Left lung (tissue), 4 donors: ENCODE measurements at regions not wholly inside any gene's neighbourhood (a gene's known extent, or its start where the extent isn't known, plus 50 kb on each side); places are given as distances from the start of the nearest gene placed in this dataset.
A peak's percentile ranks its signal among the peaks of the same experiment; 100 is the strongest.
"Not testable (repeated sequence)": the region's sequence is repeated elsewhere in the genome, so short reads cannot be mapped to it uniquely, and the experiment has no call there.

Experiments used
- ATAC-seq: fragments of 200-7000 bp; cut with Tn5 transposase; one replicate; pipeline ENCODE4 v1.9.1; 2020; ENCODE audit warnings: moderate library complexity
- DNase-seq, 4 donors: peaks; one replicate each; pipeline ENCODE4 v3.0.0-alpha.2; 2013 to 2020
- H3K27ac ChIP-seq, 2 donors: fragments of 200-600 bp; sonication (generic) in 1 of 2; one replicate each; pipeline versions ENCODE4 v1.5.0 to v1.8.0; 2020 to 2021
- H3K27me3 ChIP-seq, 2 donors: fragments of 200-600 bp; sonication (generic) in 1 of 2; one replicate each; pipeline versions ENCODE4 v1.5.0 to v1.8.0; 2020 to 2021
- H3K36me3 ChIP-seq, 2 donors: fragments of 200-600 bp; sonication (generic) in 1 of 2; one replicate each; pipeline versions ENCODE4 v1.5.0 to v1.8.0; 2020 to 2021
- H3K4me1 ChIP-seq, 2 donors: fragments of 200-600 bp; one replicate each; pipeline ENCODE4 v1.8.0; 2021
- H3K4me3 ChIP-seq, 2 donors: fragments of 200-600 bp; sonication (generic) in 1 of 2; one replicate each; pipeline versions ENCODE4 v1.5.0 to v1.8.0; 2020 to 2021; ENCODE audit warnings: mild to moderate bottlenecking in 1 of 2
- H3K9me3 ChIP-seq, 2 donors: fragments of 200-600 bp; sonication (generic) in 1 of 2; one replicate each; pipeline versions ENCODE4 v1.5.0 to v1.8.0; 2020 to 2021
- CTCF ChIP-seq, 2 donors: fragments of 200-600 bp; sonication (generic) in 1 of 2; IDR thresholded peaks; one replicate each; pipeline versions ENCODE4 v1.5.0 to v1.8.0; 2021; ENCODE audit warnings: antibody characterized with exemption in 2 of 2
- intact Hi-C, 2 donors: fragments of 100-400 bp; cut with DNase I; formaldehyde crosslinking; loops; one replicate each; pipeline versions ENCODE4 v1.11.2 to v1.14.2; 2022
- donor health status: DM: no; HTN: yes; CAD: no.
- donor health status: DM: no; HTN: no; CAD: no.

- H3K4me1 ChIP-seq, H3K4me3 ChIP-seq, intact Hi-C loops, H3K27me3 ChIP-seq, H3K36me3 ChIP-seq, H3K27ac ChIP-seq, DNase-seq, ATAC-seq: not testable (repeated sequence)
- H3K9me3 ChIP-seq = peaks cover 0 to 70% of the 10 kb centered on the region in 2 donors
Observed at GRCh38 chr22:11059129-11059528, 4468.9 kb upstream of the OR11H1 start.

DNA sequence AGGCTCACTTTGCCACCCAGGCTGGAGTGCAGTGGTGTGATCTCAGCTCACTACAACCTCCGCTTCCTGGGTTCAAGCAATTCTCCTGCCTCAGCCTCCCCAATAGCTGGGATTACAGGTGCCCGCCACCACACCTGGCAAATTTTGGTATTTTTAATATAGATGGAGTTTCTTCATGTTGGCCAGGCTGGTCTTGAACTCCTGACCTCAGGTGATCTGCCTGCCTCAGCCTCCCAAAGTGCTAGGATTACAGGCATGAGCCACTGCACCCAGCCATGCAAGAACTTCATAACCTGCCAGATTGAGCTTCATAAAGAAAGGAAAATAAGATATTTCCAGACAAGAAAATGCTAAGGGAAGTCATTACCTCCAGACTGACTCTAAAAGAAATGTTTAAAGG lies 4467.2 kb upstream of the OR11H1 start:
- H3K4me1 ChIP-seq, DNase-seq, H3K27me3 ChIP-seq, H3K27ac ChIP-seq, H3K4me3 ChIP-seq, intact Hi-C loops, ATAC-seq, H3K36me3 ChIP-seq: not testable (repeated sequence)
- peaks cover 0 to 64% of the 10 kb centered on the region in 2 donors for H3K9me3 ChIP-seq

- H3K36me3 ChIP-seq, H3K4me3 ChIP-seq, ATAC-seq, H3K27ac ChIP-seq, H3K4me1 ChIP-seq, H3K27me3 ChIP-seq, intact Hi-C loops: not testable (repeated sequence)
- peak in 1 of 4 donors; percentile 73 for DNase-seq
- peaks cover 6 to 63% of the 10 kb centered on the region in 2 donors for H3K9me3 ChIP-seq
Observed at GRCh38 chr22:11062534-11062933, 4465.5 kb upstream of the OR11H1 start.

GRCh38 chr22:11063022-11063685 lies 4464.8 kb upstream of the OR11H1 start:
- H3K4me1 ChIP-seq, ATAC-seq, H3K27me3 ChIP-seq, H3K4me3 ChIP-seq, DNase-seq, intact Hi-C loops, H3K36me3 ChIP-seq, H3K27ac ChIP-seq: not testable (repeated sequence)
- H3K9me3 ChIP-seq = peaks cover 6 to 67% of the 10 kb centered on the region in 2 donors

DNA sequence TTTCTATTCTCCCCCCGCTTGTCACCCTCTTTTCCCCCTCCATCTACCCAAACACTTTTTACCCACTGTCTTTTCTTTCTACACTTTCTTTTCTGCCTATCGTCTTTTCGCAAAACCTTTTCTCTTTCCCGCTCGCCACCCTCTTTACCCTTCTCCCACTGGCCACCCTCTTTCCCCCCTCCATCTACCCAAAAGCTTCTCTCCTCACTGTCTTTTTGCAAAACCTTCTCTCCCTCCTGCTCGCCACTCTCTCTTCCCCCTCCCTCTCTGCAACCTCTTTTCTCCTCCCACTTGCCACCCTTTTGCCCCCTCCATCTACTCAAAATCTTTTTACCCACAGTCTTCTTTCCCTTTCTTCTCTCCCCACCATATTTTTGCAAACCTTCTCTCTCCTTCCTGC lies 4462.8 kb upstream of the OR11H1 start:
- H3K4me3 ChIP-seq, DNase-seq, H3K27ac ChIP-seq, intact Hi-C loops, H3K36me3 ChIP-seq, H3K27me3 ChIP-seq, H3K4me1 ChIP-seq, ATAC-seq: not testable (repeated sequence)
- H3K9me3 ChIP-seq = peaks cover 6 to 59% of the 10 kb centered on the region in 2 donors

GRCh38 chr22:11065876-11066457 lies 4462.0 kb upstream of the OR11H1 start:
- H3K4me1 ChIP-seq, intact Hi-C loops, H3K4me3 ChIP-seq, H3K27ac ChIP-seq, H3K27me3 ChIP-seq, H3K36me3 ChIP-seq, DNase-seq, ATAC-seq: not testable (repeated sequence)
- peaks cover 6 to 53% of the 10 kb centered on the region in 2 donors for H3K9me3 ChIP-seq

DNA sequence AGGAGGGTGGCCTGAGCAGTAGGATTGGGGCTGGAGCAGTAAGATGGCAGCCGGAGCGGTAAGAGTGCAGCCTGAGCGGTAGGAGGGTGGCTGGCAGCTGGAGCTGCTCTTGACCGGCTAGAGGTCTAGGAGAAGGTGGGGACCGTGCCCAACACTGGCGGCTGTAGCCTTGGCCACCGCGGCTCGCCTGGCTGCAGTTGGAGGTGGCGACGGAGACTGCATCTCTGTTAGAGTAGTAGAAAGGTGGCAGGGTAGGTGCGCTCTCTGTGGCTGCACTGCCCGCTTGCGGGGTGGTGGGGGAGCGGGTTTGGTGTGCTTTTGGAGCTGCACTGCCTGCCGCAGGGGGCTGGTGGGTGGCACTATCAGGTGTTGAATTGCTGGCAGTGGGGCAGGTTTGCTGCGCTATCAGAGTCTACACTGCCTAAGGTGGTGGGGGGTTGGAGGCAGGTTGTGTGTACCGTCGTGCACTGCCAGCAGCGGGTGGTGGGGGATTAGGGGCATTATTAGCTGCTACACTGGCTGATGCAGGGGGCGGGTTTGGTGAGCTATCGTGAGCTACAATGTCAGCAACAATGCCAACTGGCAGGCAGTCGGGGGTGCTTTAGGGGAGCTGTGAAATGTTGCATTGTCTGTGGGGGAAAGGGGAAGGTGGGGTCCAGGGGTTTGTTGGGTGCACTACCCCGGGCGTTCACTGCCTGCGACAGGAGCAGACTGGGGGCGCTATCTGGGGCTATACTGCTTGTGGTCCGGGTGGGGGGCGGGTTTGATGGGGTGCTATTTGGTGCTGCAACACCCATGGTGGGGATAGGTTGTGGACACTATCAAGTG lies 4461.3 kb upstream of the OR11H1 start:
- ATAC-seq = peak; percentile 26
- Histone ChIP-seq H3K9me3 (peaks cover 6 to 51% of the 10 kb centered on the region in 2 donors), H3K4me3 (no peak overlapping the region), H3K27ac (no peak overlapping the region), H3K4me1 (no peaks in the 10 kb centered on the region), H3K27me3 (no peaks in the 10 kb centered on the region), H3K36me3 (no peaks in the 10 kb centered on the region)
- no peak for TF ChIP-seq CTCF (IDR thresholded peaks at IDR 0.05)
- peak in 2 of 4 donors; percentile 36 to 91 for DNase-seq
- intact Hi-C loops = no loop called here

DNA sequence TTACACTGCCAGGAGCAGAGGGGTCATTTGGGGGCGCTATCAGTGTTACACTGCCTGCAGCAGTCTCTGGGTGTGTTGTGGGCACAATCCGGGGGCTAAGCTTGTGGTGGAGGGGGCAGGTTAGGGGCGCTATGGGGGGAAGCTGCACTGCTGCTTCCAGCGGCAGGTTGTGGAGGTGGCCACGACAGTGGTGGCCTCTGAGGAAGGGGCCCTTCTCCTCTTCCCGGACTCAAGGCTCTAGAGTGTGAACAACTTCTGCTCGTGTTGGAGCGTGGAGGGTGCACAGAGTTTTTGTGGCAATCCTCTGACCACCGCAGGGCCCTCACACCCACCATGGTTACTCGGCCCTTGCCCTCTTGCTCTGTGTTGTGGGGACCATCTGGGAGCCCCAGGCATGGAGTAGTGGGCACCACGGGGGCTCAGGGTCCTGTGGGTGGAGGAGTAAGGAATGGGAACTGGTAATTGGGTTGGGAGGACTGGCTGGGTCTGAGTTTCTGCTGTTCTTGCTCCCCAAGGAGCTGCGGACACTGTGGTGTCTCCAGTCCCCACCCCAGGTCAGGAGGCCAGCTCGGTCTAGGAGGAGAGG lies 4460.6 kb upstream of the OR11H1 start:
- ATAC-seq, H3K36me3 ChIP-seq, H3K4me3 ChIP-seq, H3K27me3 ChIP-seq, H3K27ac ChIP-seq, intact Hi-C loops, H3K4me1 ChIP-seq: not testable (repeated sequence)
- peaks cover 6 to 47% of the 10 kb centered on the region in 2 donors for H3K9me3 ChIP-seq
- peak in 2 of 4 donors; percentile 40 to 86 for DNase-seq

DNA sequence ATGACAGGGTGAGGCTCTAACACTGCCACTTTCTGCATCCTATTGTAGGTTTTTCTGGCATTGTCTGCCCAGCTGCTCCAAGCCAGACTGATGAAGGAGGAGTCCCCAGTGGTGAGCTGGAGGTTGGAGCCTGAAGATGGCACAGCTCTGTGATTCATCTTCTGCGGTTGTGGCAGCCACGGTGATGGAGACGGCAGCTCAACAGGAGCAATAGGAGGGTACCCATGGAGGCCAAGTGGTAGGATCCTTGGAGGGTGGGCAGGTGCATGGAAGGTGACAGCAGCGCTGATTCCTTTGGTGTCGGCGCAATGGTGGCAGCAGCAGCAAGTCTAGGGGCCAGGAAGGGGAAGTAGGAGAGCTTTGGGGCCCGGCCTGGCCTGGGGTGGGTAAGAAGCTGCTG lies 4460.1 kb upstream of the OR11H1 start:
- intact Hi-C loops, ATAC-seq: not testable (repeated sequence)

GRCh38 chr22:11068406-11068805 lies 4459.6 kb upstream of the OR11H1 start:
- H3K27ac ChIP-seq, H3K4me1 ChIP-seq, ATAC-seq, DNase-seq, H3K27me3 ChIP-seq, intact Hi-C loops, H3K36me3 ChIP-seq, H3K4me3 ChIP-seq: not testable (repeated sequence)
- peaks cover 6 to 39% of the 10 kb centered on the region in 2 donors for H3K9me3 ChIP-seq

More for the DNA sequence above, 4460.1 kb upstream of the OR11H1 start:
- H3K27ac ChIP-seq, H3K27me3 ChIP-seq, H3K4me3 ChIP-seq, H3K36me3 ChIP-seq, H3K4me1 ChIP-seq: not testable (repeated sequence)
- peak in 1 of 4 donors; percentile 76 for DNase-seq
- peaks cover 6 to 43% of the 10 kb centered on the region in 2 donors for H3K9me3 ChIP-seq
